Kasumi-1 (cell line): ENCODE measurements at regions not wholly inside any gene's neighbourhood (a gene's known extent, or its start where the extent isn't known, plus 50 kb on each side); places are given as distances from the start of the nearest gene placed in this dataset.

Experiments
- DNase-seq, 2 experiments: peaks; one replicate each; lab custom pipeline; 2025; lab: John Stamatoyannopoulos, UW

DNA sequence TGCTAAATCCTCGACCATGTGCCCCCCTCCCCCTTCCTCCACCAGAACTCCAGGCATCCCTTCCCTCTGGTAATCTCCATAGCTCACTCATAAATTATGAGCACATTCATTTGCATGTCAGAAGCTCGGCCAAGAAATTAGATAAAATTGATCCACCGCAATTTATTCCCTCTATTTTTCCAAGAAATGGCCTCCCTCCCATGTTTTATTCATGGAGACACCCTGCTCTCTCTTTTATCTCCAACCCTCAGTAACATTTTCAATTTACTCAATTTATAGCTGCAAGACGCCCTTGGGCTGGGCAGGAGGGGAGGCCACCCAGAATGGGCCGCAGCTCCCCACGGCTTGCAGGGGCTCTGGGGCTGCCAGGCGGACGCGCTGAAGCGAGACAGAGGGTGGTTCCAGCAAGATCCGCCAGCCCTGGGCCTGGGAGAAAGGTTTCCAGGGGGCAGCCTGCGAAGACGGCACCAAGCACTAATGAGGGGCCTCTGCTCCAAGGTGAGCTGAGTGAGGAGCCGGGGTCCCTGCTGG, 54.7 kb upstream of the ZNF423 start:
- no peak for DNase-seq

DNA sequence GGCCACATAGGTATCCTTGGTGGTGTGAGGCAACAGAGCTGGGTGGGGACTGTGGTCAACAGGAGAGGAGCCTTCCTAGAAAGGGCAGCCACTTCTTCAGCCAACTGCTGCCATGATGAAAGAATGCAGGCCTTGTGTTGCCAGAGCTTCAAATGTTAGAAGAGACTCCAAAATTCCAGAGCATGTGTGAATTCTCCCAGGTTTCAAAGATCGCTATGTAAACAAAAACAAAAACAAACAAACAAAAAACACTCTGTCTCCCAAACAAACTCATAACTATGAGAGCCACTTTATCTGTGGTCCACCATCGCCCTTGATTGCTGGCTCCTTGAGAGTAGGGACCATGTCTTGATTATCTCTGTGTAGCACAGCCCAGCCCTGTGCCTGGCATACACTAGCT, 55.5 kb upstream of the ZNF423 start:
- no peak for DNase-seq

DNA sequence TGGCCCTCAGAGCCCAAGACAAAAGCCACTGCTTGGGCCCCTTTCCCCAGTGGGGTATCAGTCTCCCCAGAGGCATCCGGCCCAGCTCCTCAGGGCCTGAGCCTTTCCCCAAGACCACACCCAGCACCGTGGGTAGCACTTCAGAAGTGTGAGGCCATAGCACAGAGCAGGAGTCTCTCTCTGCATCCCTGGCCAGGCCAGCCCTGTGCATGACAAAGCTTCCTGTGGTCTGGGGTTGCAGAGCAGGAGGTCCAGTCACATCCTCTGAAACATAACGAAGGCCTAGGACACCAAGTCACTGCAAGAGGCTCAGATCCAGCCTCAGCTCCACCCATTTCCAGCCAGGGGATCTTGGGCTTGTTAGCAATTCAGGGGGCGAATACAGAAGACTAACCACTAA, 56.8 kb upstream of the ZNF423 start:
- DNase-seq = no peak

DNA sequence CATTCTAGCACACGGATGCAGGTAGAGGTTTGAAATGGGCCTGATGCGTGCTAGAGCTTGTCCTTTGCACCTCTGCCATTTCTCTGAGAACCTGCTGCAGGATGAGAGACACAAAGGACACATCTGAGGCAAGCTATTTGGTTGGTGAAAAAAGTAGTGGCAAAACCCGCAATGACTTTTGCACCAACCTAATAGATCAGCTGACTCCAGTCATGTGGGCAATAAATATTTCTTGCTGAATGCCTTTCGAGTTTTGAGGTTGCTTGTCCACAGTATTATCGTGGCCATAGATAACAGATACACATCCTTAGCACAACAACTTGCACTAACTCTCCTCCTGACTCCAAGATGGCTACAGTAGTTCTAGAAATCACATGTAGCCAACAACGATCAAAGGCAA, 57.8 kb upstream of the ZNF423 start:
- no peak for DNase-seq

DNA sequence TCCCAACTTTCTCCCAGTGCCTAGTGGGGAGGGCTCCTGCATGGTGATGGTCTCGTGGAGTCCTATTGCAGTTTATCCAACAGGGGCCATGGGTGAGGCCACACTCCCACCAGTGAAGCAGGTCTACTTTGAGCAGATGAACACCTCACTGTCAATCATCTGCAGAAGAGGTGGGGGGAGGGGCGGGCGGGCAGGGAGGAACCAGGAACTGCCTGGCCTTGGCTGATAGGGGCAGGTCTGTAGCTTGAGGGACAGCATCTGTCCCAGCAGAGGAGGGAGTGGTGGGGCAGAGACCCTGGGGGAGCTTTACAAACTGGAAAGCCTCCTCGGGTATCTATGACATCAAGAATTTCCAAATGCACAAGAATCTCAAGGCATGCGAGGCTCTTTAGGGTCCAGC, 58.7 kb upstream of the ZNF423 start:
- DNase-seq = no peak

DNA sequence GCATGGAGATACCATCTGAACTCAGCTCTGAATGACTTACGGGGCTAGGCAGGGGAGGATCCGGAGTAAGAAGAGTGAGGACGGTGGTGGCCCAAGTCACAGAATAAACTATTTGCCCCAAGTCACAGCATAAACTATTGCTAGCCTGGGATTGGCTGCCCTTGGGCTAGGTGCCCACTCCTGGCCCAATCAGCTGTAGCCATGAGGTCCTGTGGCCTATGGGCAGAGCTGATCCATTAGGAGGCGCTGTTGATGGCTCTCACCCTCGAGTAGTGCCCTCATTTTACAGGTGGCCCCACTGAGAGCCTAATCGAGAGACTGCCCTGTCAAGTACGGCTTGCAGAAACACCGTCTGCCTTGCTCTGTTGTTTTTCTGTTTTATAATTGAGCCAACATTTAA, 62.3 kb upstream of the ZNF423 start:
- no peak for DNase-seq

DNA sequence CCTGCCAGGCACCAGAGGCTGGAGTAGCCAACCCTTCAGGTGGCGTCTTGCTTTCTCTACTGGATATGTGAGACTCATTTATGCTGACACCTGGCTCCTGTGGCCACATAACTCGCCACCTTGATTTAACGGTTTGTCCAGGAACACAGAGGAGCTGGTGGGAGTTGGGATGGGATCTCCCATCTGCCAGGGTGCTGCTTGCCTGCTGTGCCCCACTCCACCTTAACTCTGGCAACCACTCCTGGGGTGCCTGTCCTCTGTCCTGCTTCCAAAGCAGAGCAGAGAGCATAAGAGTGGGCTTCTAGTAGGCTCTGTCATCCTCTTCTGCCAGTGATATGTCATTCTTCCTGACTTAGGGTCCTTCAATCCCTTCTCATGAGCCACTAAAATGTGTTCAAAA, 63.4 kb upstream of the ZNF423 start:
- no peak for DNase-seq

DNA sequence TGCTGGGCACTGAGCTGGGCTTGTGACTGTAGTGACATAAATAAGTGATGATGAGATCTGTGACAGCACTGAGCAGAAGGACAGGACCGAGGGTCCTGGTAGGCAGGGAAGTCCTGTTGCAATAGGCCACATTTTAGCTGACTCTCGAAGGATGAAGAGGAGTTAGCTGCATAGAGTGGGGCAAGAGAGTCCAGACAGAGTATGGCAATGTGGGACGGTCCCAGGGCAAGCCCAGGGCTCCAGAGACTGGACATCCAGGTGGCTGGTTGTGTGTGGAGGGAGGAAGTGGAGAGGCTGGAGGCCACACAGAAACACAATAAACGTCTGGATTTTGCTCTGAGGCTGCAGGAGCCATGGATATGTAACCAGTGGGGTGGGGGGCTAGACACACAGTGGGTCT, 64.5 kb upstream of the ZNF423 start:
- no peak for DNase-seq

DNA sequence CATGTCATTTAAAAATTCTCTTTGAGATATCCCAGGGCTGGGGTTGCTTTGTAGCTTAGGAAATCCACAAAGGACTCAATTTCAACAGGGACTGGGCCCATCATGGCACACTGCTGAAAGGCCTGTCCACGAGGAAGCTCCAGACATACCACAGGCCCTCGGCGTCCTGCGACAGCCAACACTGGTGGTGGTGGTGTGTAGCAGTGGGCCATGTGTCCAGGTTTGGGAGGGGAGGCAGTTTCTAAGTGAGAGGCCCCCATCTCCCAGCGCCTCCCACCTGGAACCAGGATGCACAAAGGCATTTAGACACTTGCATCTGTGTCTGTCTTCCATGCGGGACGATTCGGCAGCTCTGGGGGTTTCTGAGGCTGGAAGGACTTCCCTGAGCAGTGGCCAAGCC, 65.2 kb upstream of the ZNF423 start:
- no peak for DNase-seq

DNA sequence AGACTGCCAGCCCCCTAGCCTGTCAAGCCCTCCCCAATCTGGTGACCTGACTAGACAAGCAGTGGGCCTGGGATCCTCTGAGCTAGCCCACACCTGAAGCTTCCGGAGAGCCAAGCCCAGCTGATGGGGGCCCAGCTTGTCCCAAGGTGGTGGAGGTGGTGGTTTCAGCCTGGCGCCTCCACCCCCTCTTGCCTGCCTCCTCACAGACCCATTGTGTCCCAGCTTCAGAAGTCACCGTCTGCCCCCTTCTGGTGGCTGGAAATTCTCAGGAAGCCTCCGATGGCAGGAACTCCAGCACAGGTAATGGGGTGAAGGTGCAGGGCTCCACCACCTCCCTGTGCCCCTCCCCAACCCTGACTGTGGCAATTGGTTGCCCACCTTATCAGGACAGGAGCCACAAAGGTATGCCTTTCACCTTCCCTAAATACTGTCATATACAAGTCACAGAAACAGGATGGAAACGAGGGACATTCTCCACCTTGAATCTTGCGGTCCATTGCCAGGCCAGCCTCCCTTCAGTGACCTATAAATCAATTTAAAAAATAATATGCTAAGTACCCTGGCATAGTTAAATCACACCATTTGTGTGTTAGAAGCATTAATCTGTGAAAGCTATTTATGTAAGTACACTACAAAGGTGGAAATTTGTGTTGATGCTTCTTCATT, 66.0 kb upstream of the ZNF423 start:
- DNase-seq = peak; percentile 13 to 20

DNA sequence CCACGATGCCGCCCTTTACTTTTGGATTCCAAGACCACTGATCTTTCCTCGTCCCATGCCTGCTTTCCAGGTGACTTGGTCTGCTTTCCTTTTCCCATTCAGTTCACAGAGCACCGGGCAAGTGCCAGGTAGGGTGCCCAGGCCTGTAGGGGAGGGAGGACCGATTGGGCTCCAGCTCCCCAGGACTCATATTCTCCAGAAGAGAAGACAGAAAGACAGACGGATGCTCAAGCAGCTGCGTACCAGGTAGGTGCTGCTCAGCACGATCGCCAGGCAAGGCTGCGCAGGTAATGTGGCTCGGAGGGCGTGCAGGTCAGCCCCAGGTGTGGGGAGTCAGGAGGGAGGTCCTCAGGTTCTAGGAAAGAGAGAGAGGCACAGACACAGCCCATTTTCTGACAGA, 67.5 kb upstream of the ZNF423 start:
- no peak for DNase-seq

DNA sequence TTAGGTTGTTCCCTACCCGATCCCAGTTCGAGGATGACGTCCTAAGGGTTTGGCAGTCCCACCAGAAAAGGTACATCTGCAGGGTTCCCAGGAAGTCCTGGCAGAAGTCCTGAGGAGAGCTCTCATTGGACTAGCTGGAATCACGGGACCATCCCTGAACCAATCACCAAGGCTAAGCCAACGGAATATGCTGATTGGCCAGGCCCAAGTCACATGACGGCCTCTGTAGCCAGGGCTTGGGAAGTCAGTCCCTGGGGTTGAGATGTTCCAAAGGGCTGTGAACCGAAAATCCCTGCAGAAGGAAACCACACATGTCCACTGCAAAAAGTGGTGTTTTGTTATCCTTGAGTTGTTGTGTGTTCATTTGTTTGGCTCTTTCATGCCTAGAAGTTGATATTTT, 68.2 kb upstream of the ZNF423 start:
- DNase-seq = no peak

DNA sequence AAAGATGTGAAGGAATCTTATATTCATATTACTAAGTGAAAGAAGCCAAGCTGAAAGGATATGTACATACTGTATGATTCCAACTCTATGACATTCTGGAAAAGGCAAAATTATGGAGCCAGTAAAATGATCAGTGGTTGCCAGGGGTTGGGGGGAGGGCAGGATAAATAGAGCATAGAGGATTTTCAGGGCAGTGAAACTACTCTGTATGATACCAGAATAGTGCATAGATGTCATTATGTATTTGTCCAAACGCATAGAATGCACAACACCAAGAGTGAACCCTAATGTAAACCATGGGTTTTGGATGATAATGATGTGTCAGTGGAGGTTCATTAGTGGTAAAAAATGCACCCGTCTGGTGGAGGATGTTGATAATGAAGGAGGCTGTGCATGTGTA, 71.0 kb upstream of the ZNF423 start:
- no peak for DNase-seq

DNA sequence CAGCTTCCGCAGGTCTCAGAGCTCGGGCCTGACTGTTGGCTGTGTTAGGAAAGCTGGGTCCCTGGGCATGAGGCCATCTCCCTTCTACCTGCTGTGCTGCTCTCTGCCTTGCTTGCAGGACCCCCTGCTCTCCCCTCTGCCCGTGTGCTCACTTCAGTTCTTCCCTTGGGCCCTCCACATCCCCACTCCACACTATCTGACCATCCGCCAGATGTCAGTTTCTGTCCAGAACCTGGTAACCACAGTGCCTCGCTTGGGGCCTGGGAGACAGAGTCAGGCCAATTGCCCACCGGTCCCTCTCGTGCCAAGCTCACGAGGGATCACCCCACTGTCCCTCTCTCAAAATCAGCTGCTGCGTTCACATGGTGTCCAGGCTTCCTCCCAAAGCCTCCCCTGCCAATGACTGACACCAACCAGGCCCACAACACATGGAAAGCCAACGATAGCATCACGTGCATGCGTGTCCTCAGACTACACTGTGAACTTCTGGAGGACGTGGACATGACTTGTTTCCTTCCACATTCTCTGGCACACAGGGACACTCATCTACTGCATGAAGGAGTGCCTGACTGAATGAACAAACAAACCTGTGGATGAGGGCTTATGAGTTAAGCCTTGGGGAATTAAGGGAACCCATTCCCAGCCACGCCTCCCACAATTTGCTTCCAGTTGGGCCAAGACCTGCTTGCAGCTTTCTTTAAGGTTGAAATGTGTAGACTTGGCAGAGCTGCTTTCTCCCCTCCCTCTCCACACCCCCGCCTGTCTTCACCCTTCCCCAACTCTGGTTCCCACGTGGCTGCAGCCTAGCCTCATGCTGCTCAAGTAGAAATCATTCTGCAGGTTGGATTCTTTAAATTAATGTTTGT, 72.5 kb upstream of the ZNF423 start:
- DNase-seq = no peak

DNA sequence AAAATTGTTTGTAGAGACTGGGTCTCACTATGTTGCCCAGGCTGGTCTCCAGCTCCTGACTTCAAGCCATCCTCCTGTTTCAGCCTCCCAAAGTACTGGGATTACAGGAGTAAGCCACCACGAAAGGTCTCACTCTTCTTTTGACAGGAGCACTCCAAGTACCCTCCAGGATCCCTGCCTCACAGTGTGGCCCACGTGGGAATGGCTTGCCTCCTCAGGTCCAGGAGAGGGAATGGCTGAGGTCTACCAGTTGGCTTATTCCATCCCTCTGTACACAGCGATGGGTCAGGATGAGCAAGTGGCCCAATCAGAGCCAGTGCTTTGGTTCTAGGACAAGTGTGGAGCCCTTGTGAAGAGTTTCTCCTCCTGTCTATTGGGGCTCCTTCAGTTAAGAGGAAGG, 73.7 kb upstream of the ZNF423 start:
- DNase-seq = no peak

DNA sequence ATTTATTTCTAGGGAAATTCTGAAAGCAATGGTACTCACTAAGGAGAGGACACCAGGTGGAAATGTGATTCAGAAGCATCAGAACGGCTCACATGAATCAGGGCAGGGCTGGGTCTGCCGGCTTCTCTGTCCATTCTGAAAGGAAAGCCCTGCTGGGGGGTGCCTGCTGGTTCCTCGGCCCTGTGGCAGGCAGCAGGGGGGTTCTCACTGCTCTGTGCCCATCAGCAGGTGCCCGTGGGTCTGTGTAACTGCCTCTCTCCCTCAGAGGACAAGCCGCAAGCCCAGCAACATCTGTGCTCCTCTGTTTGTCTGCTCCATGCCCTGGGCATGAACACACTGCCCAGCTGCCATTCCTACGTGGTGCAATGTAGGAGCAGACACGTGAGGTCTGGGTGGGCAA, 74.9 kb upstream of the ZNF423 start:
- DNase-seq = no peak

DNA sequence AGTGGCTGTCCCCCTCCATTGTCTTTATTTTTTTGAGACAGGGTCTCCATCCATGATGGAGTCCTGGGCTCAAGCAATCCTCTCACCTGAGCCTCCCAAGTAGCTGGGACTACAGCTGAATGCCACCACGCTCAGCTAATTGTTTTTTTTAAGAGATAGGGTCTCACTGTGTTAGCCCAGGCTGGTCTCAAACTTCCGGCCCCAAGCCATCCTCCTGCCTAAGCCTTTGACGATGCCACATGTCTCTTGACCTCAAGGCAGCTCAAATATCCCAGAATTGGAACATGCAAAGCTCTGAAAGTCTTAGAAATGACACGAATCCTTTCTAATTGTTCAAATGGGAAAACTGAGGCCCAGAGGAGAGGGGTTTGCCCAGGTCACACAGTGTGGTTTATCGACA, 75.4 kb upstream of the ZNF423 start:
- no peak for DNase-seq

DNA sequence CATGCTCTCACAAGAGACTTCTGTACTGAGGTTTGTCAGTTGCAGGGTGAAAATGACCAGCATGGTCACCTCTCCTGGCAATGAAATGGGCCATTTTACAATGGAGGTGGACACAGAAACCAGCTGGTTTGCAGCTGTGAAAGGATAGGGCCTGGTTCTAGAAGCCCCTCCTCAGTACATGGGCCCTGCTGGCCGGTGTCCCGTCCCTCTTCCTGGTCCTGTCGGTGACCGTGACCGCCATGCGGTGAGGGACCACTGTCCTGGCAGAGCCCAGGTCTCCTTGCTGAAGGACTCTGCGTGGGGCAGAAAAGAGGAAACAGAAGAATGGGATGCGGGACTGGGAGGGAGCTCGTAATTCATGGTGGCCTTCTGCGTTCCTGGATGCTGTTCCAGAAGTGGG, 76.0 kb upstream of the ZNF423 start:
- DNase-seq = no peak

DNA sequence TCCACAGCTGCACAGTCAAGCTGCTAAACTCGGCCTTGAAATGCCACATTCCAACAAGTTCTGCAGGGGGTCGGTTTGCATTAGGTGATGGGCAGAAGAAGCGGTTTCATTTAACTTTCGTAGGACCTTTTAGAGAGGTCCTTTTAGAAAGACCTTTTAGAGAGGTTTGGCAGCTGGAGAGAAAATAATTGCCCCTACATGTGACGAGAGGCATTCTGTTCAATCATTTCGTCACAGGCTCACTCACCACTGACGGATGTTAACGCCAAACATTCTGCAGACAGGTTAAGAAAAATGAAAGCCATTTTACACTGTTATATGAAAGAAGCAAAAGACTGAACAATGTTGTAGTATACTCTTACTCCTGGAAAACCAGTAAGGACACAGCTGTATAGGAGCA, 76.5 kb upstream of the ZNF423 start:
- DNase-seq = no peak

DNA sequence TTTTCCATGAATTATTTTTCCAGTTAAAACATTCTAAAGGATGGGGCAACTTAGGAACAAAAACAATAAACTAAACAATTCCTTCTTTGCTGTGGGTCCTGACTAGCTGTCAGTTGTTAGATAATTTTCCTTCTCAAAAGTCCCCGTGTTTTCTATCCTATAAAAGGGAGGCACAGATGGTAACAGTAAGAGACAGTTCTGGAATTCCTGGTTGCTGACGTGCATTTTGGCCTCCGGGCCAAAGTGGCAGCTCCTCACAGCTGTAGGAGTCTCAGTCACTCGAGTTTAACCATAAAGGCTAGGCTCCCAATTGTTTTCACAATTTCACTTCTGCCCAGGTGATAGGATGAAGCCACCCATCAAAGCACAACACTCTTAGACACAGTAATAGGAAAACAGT, 77.0 kb upstream of the ZNF423 start:
- no peak for DNase-seq

DNA sequence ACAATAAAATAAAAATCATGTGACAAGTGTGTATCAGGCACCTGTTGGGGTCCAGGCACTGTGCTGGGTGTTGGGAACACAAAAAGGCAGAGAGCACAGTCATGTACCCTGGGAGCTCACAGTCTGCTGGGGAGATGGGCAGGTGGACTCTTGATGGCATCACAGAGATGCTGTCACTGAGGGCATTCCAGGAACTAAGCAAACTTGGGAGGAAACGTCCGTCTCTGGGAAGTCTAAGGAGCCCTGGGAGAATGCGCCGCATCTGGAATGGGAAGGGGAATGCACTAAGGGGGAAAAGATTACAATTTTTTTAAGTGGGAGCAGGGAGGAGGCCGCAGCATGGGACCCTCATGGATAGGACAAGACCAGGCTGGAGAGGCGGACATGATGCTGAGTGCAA, 80.9 kb upstream of the ZNF423 start:
- no peak for DNase-seq

DNA sequence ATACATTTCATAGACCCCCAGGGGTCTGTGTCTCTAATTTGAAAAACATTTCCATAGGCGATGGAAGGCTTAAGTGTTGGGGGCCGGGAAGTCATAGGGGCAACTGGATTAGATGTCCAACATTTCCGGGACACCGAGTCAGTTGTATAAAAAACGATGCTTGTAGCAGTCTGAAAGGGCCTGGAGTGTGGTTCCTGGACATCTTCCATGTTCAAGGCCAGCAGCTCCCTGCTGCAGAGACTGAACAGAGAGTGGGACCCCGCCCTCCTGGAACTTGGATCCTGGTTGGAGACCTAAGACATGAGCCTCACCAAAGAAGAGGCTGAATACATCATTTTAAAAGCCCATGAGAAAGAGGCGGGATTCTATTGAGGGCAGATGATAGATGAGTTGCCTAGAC, 82.0 kb upstream of the ZNF423 start:
- no peak for DNase-seq

DNA sequence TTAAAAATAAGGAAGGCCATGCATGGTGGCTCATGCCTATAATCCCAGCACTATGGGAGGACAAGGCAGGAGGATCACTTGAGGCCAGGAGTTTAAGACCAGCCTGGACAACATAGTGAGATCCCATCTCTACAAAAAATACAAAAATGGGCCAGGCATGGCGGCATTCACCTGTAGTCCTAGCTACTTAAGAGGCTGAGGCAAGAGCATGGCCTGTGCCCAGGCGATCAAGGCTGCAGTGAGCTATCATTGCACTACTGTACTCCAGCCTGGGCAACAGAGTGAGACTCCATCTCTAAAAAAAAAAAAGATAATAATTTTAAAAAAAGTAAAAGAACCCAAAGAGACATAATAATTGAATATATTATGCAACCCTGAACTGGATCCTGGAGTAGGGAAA, 83.6 kb upstream of the ZNF423 start:
- no peak for DNase-seq
